ENCODE measurements at regions not wholly inside any gene's neighbourhood (a gene's known extent, or its start where the extent isn't known, plus 50 kb on each side); places are given as distances from the start of the nearest gene placed in this dataset.

DNA sequence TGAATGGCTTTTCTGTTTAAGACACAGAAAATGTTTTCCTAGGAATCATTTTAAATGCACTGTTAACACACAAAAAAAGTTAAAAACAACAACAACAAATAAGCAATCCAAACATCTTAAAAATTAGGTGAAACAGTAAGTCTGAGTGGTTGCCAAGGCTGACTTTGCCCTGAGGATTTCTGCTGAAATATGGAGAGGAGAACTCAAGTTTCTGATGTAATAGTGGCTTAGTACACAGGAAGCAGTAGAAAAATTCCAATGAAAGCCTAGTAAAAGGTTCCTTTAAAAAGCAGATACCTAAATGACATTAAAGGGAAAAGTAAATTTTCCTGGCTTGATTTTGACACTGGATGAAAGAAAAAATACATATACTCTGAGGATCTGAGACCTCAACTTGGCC is 184.2 kb downstream of the EPM2A start:
- TF ChIP-seq NRF1 (IDR thresholded peaks at IDR 0.05; ENCODE audit: low read depth, low read length) (no peak), CBX5 (IDR thresholded peaks at IDR 0.05; ENCODE audit: low read depth, low read length) (no peak), POLR2A (IDR thresholded peaks at IDR 0.05; ENCODE audit: control extremely low read depth in 1 of 2, low read depth in 2 of 2, low read length in 2 of 2) (no peak), POLR2AphosphoS5 (IDR thresholded peaks at IDR 0.05; ENCODE audit: low read depth, low read length) (no peak)

Measured in H1 (cell line).